ENCODE measurements at regions not wholly inside any gene's neighbourhood (a gene's known extent, or its start where the extent isn't known, plus 50 kb on each side); places are given as distances from the start of the nearest gene placed in this dataset.
A peak's percentile ranks its signal among the peaks of the same experiment; 100 is the strongest.
"Not testable (repeated sequence)": the region's sequence is repeated elsewhere in the genome, so short reads cannot be mapped to it uniquely, and the experiment has no call there.

- intact Hi-C loops (cut with DNase I, micrococcal nuclease): no loop called here
- DNase-seq: no peak
- ATAC-seq: no peak
These were observed 109.1 kb upstream of the CDC42BPA start for GRCh38 chr1:227427411-227427810.

DNA sequence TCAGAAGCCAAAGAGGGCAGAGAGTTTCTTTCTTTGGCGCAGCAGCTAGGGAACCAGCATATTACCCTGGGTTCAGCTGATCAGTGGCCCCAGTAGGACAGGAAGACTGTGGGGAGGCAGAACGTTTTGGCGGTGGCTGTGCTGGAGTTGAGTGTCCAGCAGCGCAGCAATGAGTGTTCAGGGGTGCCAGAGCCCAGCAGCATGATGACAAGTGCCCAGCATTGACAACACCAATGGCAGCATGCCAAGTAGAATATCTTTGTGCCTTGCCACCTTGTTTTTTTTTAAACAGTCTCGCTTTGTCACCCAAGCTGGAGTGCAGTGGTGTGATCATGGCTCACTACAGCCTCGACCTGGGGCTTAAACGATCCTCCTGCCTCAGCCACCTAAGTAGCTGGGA is 106.7 kb upstream of the CDC42BPA start:
- no peak for DNase-seq
- ATAC-seq: no peak
- intact Hi-C loops (cut with DNase I, micrococcal nuclease): no loop called here

DNA sequence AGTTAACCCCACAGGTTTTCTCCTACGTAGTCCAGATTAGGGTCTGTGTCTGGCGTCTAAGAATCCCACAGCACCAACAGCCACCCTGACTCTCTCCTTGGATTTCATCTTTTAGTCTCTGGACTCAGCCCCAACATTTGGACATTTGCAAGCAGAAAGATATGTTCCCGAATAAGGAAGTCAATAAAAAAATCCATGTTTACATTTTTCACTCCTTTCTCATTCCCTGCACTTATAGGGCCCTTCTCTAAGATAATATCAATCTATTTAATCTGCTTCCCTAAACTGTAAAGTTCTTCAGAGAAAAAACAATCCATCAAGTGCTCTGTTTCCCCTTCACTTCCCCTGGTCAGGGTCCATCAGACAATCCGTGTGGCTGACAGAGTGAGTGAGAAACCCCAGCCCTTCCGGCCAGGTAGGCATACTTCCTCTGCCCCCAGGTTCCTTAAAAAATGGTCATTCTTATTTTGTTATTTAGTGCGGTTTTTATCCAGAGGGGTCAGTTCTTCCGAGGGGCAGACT is 105.9 kb upstream of the CDC42BPA start:
- intact Hi-C loops (cut with DNase I, micrococcal nuclease): no loop called here
- peak; percentile 67 for ATAC-seq
- no peak for DNase-seq

DNA sequence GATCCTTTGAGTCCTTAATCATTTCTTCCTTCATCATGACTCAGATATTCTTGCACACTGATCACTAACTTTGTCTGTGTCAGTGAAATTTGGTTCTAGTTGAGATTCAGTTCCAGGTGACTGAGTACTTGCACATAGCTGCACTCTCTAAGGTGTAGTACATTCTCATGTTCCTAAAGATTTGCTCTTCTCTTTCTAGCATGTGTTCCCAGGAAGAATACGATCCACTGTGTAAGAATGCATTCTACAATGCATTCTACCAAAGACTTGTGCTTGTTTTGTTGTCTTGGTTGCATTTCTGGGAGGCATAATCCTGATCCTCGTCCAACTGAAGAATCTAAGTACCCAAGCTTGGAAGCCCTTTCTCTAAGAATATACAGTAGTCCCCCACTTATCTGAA is 104.3 kb upstream of the CDC42BPA start:
- DNase-seq (no peak), ATAC-seq (no peak)
- intact Hi-C loops (cut with DNase I, micrococcal nuclease): no loop called here

- DNase-seq (no peak), ATAC-seq (no peak)
- intact Hi-C loops (cut with DNase I, micrococcal nuclease): no loop called here
These were observed 101.9 kb upstream of the CDC42BPA start for GRCh38 chr1:227420147-227420546.

- no peak for DNase-seq
- intact Hi-C loops (cut with DNase I, micrococcal nuclease): no loop called here
- ATAC-seq: peak; percentile 99
These were observed 99.6 kb upstream of the CDC42BPA start for GRCh38 chr1:227417756-227418480.

DNA sequence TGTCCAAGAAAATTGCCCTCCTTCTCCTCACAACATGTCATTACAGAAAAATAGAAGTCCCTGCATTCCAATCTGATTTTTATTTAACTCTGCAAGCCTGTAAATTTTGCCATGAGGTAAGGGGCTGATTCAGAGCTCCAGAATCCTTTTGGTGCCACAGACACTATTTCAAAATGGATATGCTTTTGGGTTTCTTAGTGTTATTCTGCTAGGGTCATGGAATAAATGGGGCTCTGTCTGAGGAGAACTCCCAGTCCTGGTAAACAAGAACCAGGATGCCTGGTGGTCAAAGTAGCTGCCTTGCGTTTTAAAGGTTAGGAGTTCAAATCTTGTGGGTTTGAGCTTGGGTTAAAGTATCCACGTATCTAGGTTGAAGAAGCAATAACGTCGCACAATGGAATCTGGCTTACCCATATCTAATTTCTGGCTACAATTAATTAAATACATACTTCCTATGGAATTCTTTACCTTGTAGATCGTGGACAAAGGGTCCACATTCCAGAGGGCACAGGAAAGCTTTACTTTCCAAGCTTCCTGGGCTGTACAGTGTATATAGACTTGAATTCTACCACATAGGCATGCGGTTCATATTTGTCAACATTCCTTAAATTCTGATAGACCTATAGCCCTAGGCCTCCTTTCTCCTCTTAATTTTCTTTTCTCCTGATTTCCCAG is 98.0 kb upstream of the CDC42BPA start:
- no peak for DNase-seq
- ATAC-seq: no peak
- intact Hi-C loops (cut with DNase I, micrococcal nuclease): no loop called here

GRCh38 chr1:227415115-227415790 is 97.0 kb upstream of the CDC42BPA start:
- no peak for DNase-seq
- intact Hi-C loops (cut with DNase I, micrococcal nuclease): no loop called here
- no peak for ATAC-seq

DNA sequence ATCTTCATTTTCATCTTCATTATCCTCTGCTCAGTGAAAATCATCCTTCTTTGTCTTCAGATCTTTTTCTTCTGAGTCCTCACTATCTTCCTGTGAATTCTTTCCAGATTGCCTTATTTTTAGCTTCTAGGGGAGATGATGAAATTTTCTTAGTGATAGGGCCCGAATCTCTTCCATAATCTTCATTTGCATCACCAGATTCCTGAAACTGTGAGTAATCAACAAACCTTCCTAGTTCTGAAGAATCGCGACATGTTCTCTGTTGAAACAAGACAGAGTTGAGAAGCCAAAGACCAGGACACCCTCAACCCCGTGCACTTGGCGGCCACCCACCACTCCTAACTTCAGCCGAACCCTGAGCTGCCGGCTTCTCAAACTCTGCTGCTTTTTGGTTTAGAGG is 92.8 kb upstream of the CDC42BPA start:
- intact Hi-C loops (cut with DNase I, micrococcal nuclease): no loop called here
- no peak for ATAC-seq
- no peak for DNase-seq

DNA sequence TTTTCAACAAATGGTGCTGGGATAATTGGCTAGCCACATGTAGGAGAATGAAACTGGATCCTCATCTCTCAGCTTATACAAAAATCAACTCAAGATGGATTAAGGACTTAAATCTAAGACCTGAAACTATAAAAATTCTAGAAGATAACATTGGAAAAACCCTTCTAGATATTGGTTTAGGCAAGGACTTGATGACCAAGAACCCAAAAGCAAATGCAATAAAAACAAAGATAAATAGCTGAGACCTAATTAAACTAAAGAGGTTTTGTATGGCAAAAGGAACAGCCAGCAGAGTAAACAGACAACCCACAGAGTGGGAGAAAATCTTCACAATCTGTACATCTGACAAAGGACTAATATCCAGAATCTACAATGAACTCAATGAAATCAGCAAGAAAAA is 88.0 kb upstream of the CDC42BPA start:
- intact Hi-C loops (cut with DNase I, micrococcal nuclease); ATAC-seq; DNase-seq: not testable (repeated sequence)

DNA sequence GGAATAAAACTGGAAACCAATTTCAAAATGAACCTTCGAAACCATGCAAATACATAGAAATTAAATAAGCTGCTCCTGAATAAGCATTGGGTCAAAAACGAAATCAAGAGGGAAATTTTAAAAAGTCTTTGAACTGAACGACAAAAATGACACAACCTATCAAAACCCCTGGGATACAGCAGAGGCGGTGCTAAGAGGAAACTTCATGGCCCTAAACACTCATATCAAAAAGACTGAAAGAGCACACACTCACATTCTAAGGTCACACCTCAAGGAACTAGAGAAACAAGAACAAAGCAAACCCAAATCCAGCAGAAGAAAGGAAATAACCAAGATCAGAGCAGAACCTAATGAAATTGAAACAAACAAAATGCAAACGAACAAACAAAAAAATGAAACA is 85.2 kb upstream of the CDC42BPA start:
- intact Hi-C loops (cut with DNase I, micrococcal nuclease): no loop called here
- ATAC-seq: no peak
- no peak for DNase-seq

DNA sequence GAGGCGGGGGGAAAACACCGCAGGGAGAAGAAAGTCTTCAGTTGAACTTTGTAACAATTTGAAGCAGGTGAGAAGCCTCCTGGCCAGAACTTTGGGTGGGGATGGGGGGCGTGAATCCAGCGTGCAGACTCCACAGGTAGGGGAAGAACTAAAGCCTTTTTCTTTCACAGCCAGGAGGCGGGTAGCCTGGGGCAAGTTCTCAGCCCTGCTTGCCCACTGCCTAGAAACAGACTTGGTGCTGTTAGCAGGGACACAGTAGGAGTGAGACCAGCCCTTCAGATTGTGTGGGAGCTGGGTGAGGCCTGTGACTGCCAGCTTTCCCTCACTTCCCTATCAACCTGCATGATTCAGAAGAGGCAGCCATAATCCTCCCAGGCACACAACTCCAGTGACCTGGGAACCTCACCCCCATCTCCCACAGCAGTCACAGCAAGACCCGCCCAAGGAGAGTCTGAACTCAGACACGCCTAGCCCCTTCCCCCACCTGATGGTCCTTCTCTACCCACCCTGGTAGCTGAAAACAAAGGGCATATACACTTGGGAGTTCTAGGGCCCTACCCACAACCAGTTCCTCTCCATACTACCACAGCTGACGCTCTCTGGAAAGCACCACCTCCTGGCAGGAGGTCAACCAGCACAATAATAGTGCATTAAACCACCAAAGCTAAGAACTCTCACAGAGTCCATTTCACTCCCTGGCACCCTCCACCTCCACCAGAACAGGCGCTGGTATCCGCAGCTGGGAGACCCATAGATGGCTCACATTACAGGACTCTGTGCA is 83.5 kb upstream of the CDC42BPA start:
- peak; percentile 80 for ATAC-seq
- intact Hi-C loops (cut with DNase I, micrococcal nuclease): no loop called here

DNA sequence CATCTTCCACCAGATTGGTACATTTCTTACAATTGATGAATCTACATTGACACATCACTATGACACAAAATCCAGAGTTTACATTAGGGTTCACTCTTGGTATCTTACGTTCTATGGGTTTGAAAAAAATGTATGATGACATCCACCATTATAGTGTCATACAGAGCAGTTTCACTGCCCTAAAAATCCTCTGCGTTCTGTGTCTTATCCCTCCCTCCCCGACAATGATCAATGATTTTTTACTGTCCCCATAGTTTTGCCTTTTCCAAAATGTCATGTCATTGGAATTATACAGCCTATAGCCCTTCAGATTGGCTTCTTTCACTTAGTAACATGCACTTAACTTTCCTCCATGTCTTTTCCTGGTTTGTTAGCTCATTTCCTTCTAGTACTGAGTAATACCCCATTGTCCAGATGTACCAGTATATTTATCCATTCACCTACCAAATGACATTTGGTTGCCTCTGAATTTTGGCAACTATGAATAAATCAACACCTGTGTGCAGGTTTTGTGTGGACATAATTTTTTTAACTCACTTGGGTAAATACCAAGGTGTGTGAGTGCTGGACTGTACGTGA is 80.9 kb upstream of the CDC42BPA start:
- DNase-seq: no peak
- no peak for ATAC-seq
- intact Hi-C loops (cut with DNase I, micrococcal nuclease): no loop called here

More for the DNA sequence above, 83.5 kb upstream of the CDC42BPA start:
- DNase-seq: peak in 1 of 2 donors; percentile 25

DNA sequence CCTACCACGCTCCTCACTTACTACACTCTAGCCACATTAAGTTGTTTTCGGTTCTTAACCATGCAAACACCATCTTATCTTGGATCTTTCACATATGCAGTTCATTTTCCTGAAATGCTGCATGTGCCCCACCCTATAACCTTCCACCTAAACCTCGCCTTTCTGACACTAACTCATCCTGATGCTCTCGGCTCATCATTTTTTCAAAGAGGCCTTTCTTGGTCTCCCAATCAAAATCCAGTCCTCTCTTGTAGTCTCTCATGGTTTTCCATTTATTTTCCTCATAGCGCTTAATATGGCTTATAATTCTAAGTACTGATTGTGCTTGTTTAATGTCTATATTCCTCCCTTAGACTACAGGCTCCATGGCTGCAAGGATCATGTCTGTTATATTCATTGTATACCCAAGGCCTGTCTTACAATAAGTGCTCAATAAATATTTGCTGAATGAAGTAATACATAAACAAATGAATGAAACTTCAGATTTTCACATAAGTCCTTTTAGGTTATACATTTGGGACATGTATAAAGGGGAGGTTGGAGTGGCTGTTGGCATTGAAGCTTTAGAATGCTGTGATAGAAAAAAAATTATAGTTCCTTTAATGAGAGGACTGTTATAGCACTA is 79.2 kb upstream of the CDC42BPA start:
- intact Hi-C loops (cut with DNase I, micrococcal nuclease): no loop called here
- DNase-seq: no peak
- ATAC-seq: no peak

DNA sequence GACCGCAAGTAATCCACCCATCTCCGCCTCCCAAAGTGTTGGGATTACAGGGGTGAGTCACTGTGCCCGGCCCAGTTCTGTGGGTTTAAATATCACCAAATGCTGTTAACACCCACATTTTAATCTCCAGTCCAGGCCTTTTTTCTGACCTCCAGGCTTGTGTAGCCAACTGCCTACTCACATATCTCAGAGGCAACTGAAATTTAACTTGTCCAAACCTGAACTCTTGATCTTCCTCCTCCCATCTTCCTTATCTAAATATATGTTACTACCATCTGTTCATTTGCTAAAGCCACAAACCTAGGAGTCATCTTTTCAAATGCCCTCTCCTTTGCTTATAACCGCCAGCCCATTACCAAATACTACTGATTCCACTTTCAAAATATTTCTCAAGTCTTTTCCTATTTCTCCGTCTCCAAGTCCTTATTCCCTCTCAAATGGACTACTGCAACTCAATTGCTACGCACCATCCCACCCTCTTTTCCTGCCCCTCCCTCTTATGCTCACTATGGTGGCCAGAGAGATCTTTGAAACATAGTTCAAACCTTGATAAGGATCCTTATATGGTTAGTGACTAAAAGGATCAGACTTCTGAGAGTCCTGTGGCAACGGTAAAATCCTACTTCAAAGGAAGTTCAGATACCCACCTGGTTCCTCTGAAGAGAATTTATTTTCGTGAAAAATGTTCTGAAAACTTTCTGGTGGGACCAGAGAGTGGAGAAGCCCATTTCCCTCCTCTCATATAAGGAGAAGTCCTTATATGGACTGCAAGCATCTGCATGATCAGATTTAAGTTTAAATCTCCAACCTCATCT is 78.5 kb upstream of the CDC42BPA start:
- no peak for ATAC-seq
- DNase-seq: no peak
- intact Hi-C loops (cut with DNase I, micrococcal nuclease): no loop called here

- no peak for ATAC-seq
- no peak for DNase-seq
- intact Hi-C loops (cut with DNase I, micrococcal nuclease): no loop called here
These were observed 77.2 kb upstream of the CDC42BPA start for GRCh38 chr1:227395426-227396028.

Data from left colon (tissue), 2 donors.